ENCODE measurements at regions not wholly inside any gene's neighbourhood (a gene's known extent, or its start where the extent isn't known, plus 50 kb on each side); places are given as distances from the start of the nearest gene placed in this dataset.

DNA sequence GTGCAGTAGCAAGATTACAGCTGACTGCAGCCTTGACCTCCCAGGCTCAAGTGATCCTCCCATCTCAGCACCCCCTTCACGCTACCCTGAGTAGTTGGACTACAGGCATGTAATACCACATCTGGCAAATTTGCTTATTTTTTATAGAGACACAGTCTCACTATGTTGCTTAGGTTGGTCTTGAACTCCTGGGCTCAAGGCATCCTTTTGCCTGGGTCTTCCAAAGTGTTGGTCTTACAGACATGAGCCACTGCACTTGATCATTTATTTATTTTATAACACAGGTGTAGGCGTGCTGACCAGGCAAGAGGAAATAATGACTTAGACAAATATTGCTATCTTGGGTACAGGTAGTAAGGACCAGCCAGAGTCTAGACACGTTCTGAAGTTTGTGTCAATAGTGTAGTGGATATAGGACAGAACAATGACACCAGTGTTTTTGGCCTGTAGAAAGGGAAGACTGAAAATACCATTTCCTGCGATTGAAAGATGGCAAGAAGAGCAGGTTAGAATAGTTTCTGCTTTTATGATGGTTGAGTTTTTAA lies 71.0 kb upstream of the THUMPD2 start:
- WGBS, 2 donors: 52 to 66% methylated on average over 4 of the region's 4 CpGs
- DNase-seq (no peak), ATAC-seq (ENCODE audit: low FRiP score in 2 of 2) (no peak)
- no peaks in the 10 kb centered on the region for H3K9me3 ChIP-seq
- TF ChIP-seq EP300 (IDR thresholded peaks at IDR 0.05) (no peak), POLR2AphosphoS5 (IDR thresholded peaks at IDR 0.05) (no peak), POLR2A (IDR thresholded peaks at IDR 0.05) (no peak)
- TF ChIP-seq, protein P1, sequence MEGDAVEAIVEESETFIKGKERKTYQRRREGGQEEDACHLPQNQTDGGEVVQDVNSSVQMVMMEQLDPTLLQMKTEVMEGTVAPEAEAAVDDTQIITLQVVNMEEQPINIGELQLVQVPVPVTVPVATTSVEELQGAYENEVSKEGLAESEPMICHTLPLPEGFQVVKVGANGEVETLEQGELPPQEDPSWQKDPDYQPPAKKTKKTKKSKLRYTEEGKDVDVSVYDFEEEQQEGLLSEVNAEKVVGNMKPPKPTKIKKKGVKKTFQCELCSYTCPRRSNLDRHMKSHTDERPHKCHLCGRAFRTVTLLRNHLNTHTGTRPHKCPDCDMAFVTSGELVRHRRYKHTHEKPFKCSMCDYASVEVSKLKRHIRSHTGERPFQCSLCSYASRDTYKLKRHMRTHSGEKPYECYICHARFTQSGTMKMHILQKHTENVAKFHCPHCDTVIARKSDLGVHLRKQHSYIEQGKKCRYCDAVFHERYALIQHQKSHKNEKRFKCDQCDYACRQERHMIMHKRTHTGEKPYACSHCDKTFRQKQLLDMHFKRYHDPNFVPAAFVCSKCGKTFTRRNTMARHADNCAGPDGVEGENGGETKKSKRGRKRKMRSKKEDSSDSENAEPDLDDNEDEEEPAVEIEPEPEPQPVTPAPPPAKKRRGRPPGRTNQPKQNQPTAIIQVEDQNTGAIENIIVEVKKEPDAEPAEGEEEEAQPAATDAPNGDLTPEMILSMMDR (IDR thresholded peaks at IDR 0.05): no peak
- no peaks in the 10 kb centered on the region for H3K27me3 ChIP-seq
- H3K27ac ChIP-seq: no peak overlapping the region
- H3K4me1 ChIP-seq: no peaks in the 10 kb centered on the region
- no peaks in the 10 kb centered on the region for H3K36me3 ChIP-seq
- no peak overlapping the region for H3K4me3 ChIP-seq

DNA sequence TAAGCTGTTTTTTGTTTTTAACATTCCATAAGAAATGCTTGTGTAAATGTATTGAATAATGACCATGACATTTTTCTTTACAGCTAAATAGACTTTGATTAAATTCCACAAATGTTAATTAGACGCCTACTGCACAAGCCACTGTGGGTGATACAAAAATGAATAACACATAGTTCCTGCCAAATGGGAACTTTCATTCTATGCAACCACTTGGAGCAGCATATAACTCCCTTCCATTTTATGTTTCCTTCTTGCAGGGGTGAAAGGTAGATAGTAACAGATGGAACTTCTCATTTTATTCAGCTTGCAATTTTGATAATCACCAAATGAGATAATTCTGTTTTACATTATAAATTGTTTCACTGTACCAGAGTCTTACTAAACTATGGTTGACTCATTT lies 70.0 kb upstream of the THUMPD2 start:
- Histone ChIP-seq H3K4me1 (no peaks in the 10 kb centered on the region), H3K36me3 (no peaks in the 10 kb centered on the region), H3K9me3 (no peaks in the 10 kb centered on the region), H3K27ac (no peak overlapping the region), H3K4me3 (no peak overlapping the region), H3K27me3 (no peaks in the 10 kb centered on the region)
- WGBS, 2 donors: 90% methylated on average over 1 of the region's 1 CpG
- DNase-seq (no peak), ATAC-seq (ENCODE audit: low FRiP score in 2 of 2) (no peak)
- no peak for TF ChIP-seq EP300 (IDR thresholded peaks at IDR 0.05)
- no peak for TF ChIP-seq POLR2AphosphoS5 (IDR thresholded peaks at IDR 0.05)

DNA sequence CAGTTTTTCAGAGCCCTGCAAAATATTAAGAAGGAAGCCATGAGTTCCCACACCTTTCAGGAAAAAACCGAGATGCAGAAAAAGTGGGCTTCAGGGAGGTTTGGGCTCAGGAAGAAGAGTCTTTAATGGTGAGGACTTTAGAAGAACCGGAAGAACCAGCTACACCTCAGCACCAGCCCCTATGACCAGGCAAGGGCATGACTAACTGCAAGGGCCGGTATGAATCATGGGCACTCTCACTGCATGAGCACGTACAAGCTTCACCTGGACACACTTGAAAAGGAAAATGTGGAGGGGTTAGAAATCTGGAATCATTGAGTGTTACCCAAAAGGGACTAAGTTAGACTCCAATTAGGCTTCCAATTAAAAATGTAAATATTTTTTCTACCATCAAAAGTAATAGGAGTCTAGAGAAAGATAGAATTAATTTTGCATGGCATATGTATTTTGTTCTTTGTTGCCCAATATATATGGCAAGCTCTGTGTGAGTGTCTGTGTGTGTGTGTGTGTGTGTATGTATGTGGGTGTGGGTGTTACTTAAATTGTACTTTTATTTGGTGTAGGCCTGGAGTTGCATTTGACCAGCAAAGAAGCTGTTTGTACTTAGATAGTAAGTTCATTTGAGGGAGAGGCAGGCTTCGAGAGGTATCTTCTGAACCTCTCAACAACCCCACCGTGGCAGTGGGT lies 66.5 kb upstream of the THUMPD2 start:
- no peak for DNase-seq
- TF ChIP-seq, protein P1 (IDR thresholded peaks at IDR 0.05): no peak
- TF ChIP-seq POLR2AphosphoS5 (IDR thresholded peaks at IDR 0.05): no peak
- no peak for TF ChIP-seq EP300 (IDR thresholded peaks at IDR 0.05)
- TF ChIP-seq POLR2A (IDR thresholded peaks at IDR 0.05): no peak
- WGBS, 2 donors: 69 to 76% methylated on average over 6 of the region's 6 CpGs
- Histone ChIP-seq H3K27me3 (no peaks in the 10 kb centered on the region), H3K36me3 (no peaks in the 10 kb centered on the region), H3K27ac (no peak overlapping the region), H3K4me3 (no peak overlapping the region), H3K4me1 (no peaks in the 10 kb centered on the region), H3K9me3 (no peaks in the 10 kb centered on the region)
- no peak for ATAC-seq (ENCODE audit: low FRiP score in 2 of 2)

DNA sequence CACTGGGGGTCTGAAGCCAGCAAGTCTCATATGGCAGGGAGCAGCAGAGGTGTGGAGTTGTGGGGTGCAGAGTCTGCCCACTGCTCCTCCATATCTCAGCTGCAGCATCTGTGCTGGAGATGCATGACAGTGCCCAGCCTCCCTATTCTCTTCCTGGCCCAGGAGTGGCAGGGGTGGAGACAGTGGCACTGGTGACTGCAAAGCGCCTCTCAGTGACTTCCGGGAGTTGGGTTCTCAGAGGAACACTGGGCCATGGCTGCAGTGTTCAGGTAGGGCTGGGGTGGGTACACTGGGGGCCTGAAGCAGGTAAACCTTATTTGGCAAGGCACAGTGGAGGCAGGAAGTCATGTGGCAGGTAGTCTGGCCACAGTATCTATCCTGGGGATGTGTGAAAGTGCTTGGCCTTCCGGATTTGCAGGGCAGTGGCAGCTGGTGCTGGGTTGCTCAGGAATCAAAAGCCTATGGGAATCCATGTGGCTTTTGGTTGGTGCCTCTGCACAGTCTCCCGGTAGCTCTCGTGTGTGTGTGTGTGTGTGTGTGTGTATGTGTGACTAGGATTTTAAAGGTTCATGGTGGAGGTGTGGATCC lies 60.3 kb upstream of the THUMPD2 start:
- H3K36me3 ChIP-seq: no peaks in the 10 kb centered on the region
- peaks cover 0 to 5% (median 0%) of the 10 kb centered on the region in 4 donors for H3K9me3 ChIP-seq
- 86 to 90% methylated on average over 3 to 5 of the region's 5 CpGs for WGBS, 2 donors
- peak in 1 of 2 donors; percentile 66 for ATAC-seq (ENCODE audit: low FRiP score in 2 of 2)
- H3K4me3 ChIP-seq: no peak overlapping the region
- H3K4me1 ChIP-seq: no peaks in the 10 kb centered on the region
- no peaks in the 10 kb centered on the region for H3K27me3 ChIP-seq
- no peak overlapping the region for H3K27ac ChIP-seq
- DNase-seq: no peak
- no peak for TF ChIP-seq EP300 (IDR thresholded peaks at IDR 0.05)
- TF ChIP-seq, protein P1 (IDR thresholded peaks at IDR 0.05): no peak
- TF ChIP-seq POLR2AphosphoS5 (IDR thresholded peaks at IDR 0.05): no peak
- TF ChIP-seq POLR2A (IDR thresholded peaks at IDR 0.05): no peak

DNA sequence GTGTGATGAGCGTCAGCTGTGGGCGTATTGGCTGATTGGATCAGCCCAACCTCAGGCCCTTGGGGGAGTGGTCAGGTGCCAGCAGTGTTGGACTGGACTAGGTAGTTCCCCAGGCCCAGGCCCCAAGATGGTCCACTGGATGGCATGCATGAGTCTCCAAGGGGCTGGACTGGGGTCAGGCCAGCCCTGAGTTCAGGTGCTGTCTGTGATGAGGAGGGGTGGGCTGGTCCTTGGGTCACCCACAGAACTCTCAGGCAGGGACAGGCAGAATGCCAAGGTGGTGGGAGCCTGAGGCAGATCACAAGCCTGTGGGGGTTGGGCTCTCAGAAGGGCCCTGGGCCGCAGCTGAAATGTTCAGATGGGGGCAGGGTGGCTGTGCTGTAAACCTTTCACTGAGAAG lies 59.5 kb upstream of the THUMPD2 start:
- DNase-seq (peak in 1 of 2 donors; percentile 14), ATAC-seq (ENCODE audit: low FRiP score in 2 of 2) (peak in 1 of 2 donors; percentile 17)
- Histone ChIP-seq H3K4me3 (no peak overlapping the region), H3K36me3 (no peaks in the 10 kb centered on the region), H3K9me3 (peaks cover 0 to 5% (median 0%) of the 10 kb centered on the region in 4 donors), H3K4me1 (no peaks in the 10 kb centered on the region), H3K27me3 (no peaks in the 10 kb centered on the region), H3K27ac (no peak overlapping the region)
- TF ChIP-seq POLR2AphosphoS5 (IDR thresholded peaks at IDR 0.05) (no peak), POLR2A (IDR thresholded peaks at IDR 0.05) (no peak), EP300 (IDR thresholded peaks at IDR 0.05) (no peak)
- TF ChIP-seq, protein P1 (IDR thresholded peaks at IDR 0.05): no peak
- 97 to 100% methylated on average over 2 to 3 of the region's 3 CpGs for WGBS, 2 donors
